ENCODE measurements at regions not wholly inside any gene's neighbourhood (a gene's known extent, or its start where the extent isn't known, plus 50 kb on each side); places are given as distances from the start of the nearest gene placed in this dataset.
"Not testable (repeated sequence)": the region's sequence is repeated elsewhere in the genome, so short reads cannot be mapped to it uniquely, and the experiment has no call there.

GRCh38 chr9:34907044-34907443, 51.0 kb upstream of the PHF24 start:
- no peak for DNase-seq

GRCh38 chr9:34899535-34900158, 58.4 kb upstream of the PHF24 start:
- peak; percentile 36 to 74 (median 66) for DNase-seq

- no peak for DNase-seq
These were observed 59.2 kb upstream of the PHF24 start for GRCh38 chr9:34898846-34899245.

DNA sequence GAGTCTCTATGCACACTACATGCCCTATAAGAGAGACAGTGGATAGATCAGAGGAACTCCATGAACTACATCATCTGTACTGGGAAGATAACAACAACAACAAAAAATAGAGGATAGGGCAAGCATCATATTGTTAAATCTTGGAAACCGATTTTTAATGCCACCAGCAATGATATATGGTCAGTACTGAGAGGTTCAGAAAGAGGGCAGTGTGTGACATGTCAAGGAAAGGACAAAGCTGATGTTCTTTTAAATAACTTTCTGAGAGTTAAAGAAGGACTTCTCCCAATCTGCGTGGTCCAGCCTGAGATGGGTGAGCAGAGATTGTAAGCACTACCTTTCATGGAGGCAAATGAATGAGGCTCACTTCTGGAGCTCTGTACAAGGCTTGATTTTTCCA, 62.0 kb upstream of the PHF24 start:
- DNase-seq: no peak

GRCh38 chr9:34892886-34893285, 65.2 kb upstream of the PHF24 start:
- no peak for DNase-seq

GRCh38 chr9:34891386-34891785, 66.7 kb upstream of the PHF24 start:
- no peak for DNase-seq

GRCh38 chr9:34887841-34888240, 70.2 kb upstream of the PHF24 start:
- no peak for DNase-seq

DNA sequence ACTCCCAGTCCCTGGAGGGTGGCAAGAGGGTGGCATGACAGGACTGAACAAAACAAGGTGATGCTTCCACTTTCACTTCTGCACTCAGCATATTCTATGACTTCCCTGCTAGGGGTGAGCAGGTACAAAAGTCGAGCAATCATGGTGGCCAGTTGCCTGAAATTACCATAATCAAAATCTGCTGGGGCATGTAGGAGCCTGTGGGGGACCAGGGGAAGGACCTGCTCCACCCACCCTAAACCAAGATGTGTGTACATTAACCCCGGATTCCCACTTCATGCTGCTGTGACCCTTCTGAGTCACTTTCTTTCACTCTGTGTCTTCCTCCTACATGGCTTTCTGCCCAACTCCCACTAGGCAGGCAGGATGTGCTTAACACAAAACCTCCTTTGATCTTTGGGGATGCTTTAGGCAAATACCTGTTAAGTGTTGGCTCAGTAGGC, 73.3 kb upstream of the PHF24 start:
- peak in 2 of 5 experiments; percentile 3 to 17 for DNase-seq

DNA sequence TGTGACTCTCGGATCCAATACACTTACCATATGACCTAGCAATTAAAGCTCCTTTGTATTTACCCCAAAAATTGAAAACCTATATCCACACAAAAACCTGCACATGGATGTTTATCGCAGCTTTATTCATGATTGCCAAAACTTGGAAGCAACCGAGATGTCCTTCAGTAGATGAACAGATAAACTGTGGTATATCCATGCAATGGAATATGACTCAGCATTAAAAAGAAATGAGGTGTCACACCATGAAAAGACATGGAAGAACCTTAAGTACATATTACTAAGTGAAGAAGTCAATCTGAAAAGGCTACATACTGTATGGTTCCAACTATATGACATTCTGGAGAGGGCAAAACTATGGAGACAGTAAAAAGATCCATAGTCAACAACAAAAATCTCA, 82.0 kb upstream of the PHF24 start:
- DNase-seq: no peak

- peak in 1 of 5 experiments; percentile 17 for DNase-seq
These were observed 88.7 kb upstream of the PHF24 start for GRCh38 chr9:34869390-34869789.

DNA sequence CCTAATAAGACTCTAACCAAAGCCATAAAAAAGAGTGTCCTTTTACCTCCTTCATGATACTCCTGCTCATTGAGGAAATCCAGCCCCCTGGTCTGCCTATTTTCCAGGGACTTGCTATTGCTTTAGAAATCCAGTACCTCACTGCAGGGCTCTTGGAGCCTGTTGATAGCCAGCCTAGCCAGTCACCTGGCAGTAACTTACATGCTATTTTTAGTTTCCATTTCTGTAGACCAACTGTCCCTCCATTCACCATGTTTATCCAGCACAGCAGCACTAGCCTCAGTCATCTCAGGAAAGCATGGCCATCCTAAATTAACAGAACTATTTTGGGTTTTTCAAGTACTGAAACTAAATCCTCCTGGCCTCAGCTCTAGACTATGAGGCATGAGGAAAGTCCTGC, 91.5 kb upstream of the PHF24 start:
- DNase-seq: no peak

DNA sequence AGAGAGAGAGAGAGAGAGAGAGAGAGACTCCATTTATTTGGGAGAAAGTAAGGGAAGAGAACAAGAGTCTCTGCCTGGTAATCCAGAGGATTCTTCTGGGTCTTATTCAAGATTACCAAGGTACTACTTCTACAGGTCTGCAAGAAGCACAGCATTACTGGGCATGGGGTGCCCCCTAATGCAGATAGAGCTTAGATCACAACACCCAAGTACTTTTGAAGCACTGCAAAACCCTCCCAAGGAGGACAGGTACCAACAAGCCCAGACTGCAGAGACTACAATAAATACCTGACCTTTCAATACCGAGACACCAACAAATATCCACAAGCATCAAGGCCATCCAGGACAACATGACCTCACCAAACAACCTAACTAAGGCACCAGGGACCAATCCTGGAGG, 94.7 kb upstream of the PHF24 start:
- no peak for DNase-seq

- DNase-seq: no peak
These were observed 95.2 kb upstream of the PHF24 start for GRCh38 chr9:34862836-34863235.

DNA sequence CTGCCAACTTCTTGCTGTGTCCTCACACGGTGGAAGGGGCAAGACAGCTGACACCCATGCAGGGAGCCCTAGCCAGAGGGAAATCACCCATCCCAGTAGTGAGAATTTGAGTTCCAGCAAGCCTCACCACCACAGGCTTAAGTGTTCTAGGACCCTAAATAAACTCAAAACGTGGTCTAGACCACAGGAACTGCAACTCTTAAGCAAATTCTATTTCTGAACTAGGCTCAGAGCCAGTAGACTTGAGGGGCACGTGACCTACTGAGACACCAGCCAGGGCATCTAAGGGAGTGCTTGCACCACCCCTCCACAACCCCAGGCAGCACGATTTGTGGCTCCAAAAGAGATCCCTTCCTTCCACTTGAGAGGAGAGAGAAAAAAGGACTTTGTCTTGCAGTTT, 96.0 kb upstream of the PHF24 start:
- DNase-seq: no peak

- not testable (repeated sequence) for DNase-seq
These were observed 103.1 kb upstream of the PHF24 start for GRCh38 chr9:34855016-34855415.

- DNase-seq: no peak
These were observed 120.1 kb upstream of the CCL21 start for GRCh38 chr9:34830068-34830467.

DNA sequence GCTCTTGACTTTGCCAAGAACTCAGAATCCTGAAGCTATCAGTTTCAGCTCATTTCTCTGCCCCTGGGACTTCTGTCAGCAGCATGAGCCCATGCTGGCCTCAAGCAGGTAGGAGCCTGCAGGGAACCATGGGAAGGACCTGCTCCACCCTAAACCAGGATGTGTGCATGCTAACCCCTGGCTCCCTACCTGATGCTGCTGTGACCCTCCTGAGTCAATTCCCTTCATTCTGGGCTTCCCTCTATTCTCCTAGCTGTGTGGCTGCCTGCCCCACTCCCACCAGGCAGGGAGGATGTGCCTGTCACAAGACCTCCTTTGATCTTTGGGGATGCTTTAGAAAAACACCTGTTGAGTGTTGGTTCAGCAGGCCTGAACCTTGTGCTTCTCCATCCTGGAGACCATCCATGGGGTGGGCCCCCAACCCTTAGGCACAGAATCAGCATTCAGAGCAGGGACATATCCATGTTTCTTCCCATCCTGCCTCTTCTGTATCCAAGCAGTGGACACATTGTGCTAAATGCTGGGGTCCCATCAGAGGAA, 117.1 kb upstream of the CCL21 start:
- no peak for DNase-seq

DNA sequence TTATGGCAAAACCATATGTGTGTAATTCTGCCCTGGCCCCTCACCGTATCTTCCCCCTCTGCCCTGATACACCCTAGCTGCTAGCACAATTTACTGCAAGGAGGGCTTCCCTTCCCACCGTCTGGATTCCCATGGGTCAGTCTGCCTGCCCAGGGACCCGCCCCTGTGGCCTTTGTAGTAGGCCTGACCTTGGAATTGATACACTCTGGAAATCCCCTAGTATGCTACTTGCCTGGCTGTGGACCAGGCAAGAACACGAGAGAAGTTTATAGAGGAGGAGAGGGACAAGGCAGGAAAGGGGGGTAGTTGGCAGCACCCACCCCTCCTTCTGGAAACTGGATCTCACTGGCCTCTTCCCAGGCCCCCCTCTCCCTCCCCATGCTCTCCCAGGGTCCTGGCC, 115.8 kb upstream of the CCL21 start:
- DNase-seq: no peak

DNA sequence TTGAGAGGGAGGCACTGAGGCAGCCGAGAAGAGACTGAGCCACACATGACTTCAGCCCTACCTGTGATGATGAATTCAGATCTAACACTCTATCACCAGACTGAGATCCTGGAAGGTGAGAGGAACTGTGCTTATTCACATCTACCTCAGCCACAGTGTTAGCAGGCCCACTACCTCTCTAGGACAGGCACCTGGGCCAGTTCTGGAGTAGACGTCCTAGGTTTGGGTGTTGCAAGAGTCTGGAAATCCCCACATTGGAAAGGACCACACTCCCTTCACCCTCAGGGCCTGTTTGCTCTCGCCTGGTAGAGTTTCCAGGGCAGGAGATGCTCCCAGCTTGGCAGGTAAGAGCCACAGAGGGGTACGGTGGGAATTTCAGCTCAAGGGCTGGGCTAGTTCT, 113.8 kb upstream of the CCL21 start:
- no peak for DNase-seq

GRCh38 chr9:34810187-34810524, 100.2 kb upstream of the CCL21 start:
- DNase-seq: no peak

- DNase-seq: no peak
These were observed 99.7 kb upstream of the CCL21 start for GRCh38 chr9:34809504-34810186.

DNA sequence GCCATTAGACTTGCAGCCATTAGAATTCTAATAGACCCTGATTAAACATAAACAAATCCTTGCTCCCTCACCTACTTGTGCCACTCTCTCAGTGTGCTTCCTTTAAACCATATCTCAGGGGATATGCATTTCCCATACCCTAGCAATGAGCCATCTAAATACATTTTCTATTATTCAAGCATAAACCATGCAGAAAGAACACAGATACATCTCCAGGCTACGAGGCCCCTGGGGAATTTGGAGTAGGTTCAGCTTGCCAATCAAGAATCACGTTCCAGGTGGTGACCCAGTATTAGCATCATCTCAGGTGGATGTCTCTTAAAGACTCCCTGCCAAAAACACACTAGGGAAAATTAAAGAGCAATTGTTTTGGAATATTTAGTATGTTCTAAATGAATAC, 93.0 kb upstream of the CCL21 start:
- DNase-seq: no peak

- DNase-seq: no peak
These were observed 87.4 kb upstream of the CCL21 start for GRCh38 chr9:34797367-34797766.

DNA sequence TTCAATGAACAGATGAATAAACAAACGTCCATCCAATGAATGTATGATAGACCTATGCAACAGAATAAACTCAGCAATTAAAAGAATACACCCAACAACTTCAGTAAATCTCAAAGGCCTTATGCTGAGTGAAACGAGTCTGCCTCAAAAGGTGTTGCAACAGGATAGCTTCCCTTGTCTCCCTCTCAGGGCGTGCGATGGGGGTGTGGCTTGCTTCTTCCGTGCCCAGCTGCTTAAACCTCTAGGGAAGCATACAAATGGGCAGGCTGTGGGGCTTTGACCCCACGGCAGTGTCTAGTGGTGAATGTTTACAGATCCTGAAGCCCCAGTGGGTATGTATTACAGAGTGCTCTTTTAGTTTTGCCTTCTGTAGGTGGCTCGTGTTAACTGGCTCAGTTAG, 87.0 kb upstream of the CCL21 start:
- no peak for DNase-seq

DNA sequence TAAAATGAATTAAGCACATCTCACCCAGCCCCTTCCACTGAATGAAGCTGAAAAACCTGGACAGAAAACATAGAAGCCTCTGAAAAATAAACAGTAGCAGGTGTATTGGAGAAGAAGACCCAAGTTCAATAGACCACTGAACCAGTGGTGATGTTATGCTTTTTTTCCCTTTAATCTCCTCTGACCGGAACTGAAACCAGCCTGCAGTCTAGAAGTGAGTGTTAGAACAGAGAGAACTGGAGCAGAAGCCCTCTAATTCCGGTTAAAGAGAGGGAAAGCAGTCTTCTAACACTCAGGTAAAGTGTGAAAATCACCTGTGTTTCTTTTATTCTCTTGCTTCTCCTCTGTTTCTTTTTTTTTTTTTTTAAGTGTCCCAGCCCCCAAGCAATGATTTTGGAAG, 83.5 kb upstream of the CCL21 start:
- DNase-seq: no peak
